ENCODE measurements at regions not wholly inside any gene's neighbourhood (a gene's known extent, or its start where the extent isn't known, plus 50 kb on each side); places are given as distances from the start of the nearest gene placed in this dataset.

GRCh38 chr3:62981962-62982361, 106.7 kb upstream of the CADPS start:
- no peak for DNase-seq (ENCODE audit: low spot score)

GRCh38 chr3:62982795-62983455, 107.7 kb upstream of the CADPS start:
- no peak for DNase-seq (ENCODE audit: low spot score)

GRCh38 chr3:62986061-62986460, 110.8 kb upstream of the CADPS start:
- DNase-seq (ENCODE audit: low spot score) = no peak

- DNase-seq (ENCODE audit: low spot score) = no peak
These were observed 112.5 kb upstream of the CADPS start for GRCh38 chr3:62987721-62988120.

- no peak for DNase-seq (ENCODE audit: low spot score)
These were observed 115.6 kb upstream of the CADPS start for GRCh38 chr3:62990704-62991413.

- no peak for DNase-seq (ENCODE audit: low spot score)
These were observed 117.3 kb upstream of the CADPS start for GRCh38 chr3:62992520-62992919.

- DNase-seq (ENCODE audit: low spot score) = no peak
These were observed 119.9 kb upstream of the CADPS start for GRCh38 chr3:62995119-62995518.

GRCh38 chr3:62995530-62995929, 120.3 kb upstream of the CADPS start:
- no peak for DNase-seq (ENCODE audit: low spot score)

GRCh38 chr3:62997369-62997768, 122.2 kb upstream of the CADPS start:
- no peak for DNase-seq (ENCODE audit: low spot score)

- DNase-seq (ENCODE audit: low spot score) = no peak
These were observed 123.9 kb upstream of the CADPS start for GRCh38 chr3:62999158-62999557.

- no peak for DNase-seq (ENCODE audit: low spot score)
These were observed 124.6 kb upstream of the CADPS start for GRCh38 chr3:62999791-63000190.

GRCh38 chr3:63004448-63004847, 129.2 kb upstream of the CADPS start:
- DNase-seq (ENCODE audit: low spot score) = no peak

GRCh38 chr3:63015614-63016309, 140.5 kb upstream of the CADPS start:
- DNase-seq (ENCODE audit: low spot score) = no peak

- no peak for DNase-seq (ENCODE audit: low spot score)
These were observed 146.9 kb upstream of the CADPS start for GRCh38 chr3:63022114-63022513.

- no peak for DNase-seq (ENCODE audit: low spot score)
These were observed 151.5 kb upstream of the CADPS start for GRCh38 chr3:63026722-63027121.

GRCh38 chr3:63029326-63029725, 154.1 kb upstream of the CADPS start:
- DNase-seq (ENCODE audit: low spot score) = no peak

GRCh38 chr3:63029921-63030320, 154.7 kb upstream of the CADPS start:
- no peak for DNase-seq (ENCODE audit: low spot score)

- DNase-seq (ENCODE audit: low spot score) = no peak
These were observed 155.4 kb upstream of the CADPS start for GRCh38 chr3:63030666-63031065.

- DNase-seq (ENCODE audit: low spot score) = no peak
These were observed 157.7 kb upstream of the CADPS start for GRCh38 chr3:63032881-63033280.

- DNase-seq (ENCODE audit: low spot score) = no peak
These were observed 158.9 kb upstream of the CADPS start for GRCh38 chr3:63034101-63034500.

GRCh38 chr3:63037116-63037515, 161.9 kb upstream of the CADPS start:
- no peak for DNase-seq (ENCODE audit: low spot score)

GRCh38 chr3:63042833-63043232, 167.6 kb upstream of the CADPS start:
- no peak for DNase-seq (ENCODE audit: low spot score)

GRCh38 chr3:63043631-63044030, 168.4 kb upstream of the CADPS start:
- no peak for DNase-seq (ENCODE audit: low spot score)

All from cerebellar cortex (tissue), 1 donor.